DOHH2 (cell line): ENCODE measurements at regions not wholly inside any gene's neighbourhood (a gene's known extent, or its start where the extent isn't known, plus 50 kb on each side); places are given as distances from the start of the nearest gene placed in this dataset.

Source experiments
- CTCF ChIP-seq: fragments of 200-600 bp; sonication (generic); IDR thresholded peaks from one replicate; pipeline ENCODE4 v1.5.1; 2014; ENCODE audit warnings: antibody characterized with exemption, mild to moderate bottlenecking, low read depth, low read length; ENCODE audit not compliant: poor library complexity, severe bottlenecking
- EZH2phosphoT487 ChIP-seq: fragments of 200-600 bp; sonication (generic); IDR thresholded peaks from 2 replicates; pipeline ENCODE4 v1.6.1; 2017; ENCODE audit warnings: borderline replicate concordance, mild to moderate bottlenecking, antibody characterized with exemption, low read length, moderate library complexity, mixed read lengths

GRCh38 chr3:16061491-16061890 is 113.0 kb upstream of the GALNT15 start:
- TF ChIP-seq CTCF, result no peak
- no peak for TF ChIP-seq EZH2phosphoT487
